GM23338 (cell line): ENCODE measurements at regions not wholly inside any gene's neighbourhood (a gene's known extent, or its start where the extent isn't known, plus 50 kb on each side); places are given as distances from the start of the nearest gene placed in this dataset.

Experiments
- ATAC-seq: fragments of 200-7000 bp; cut with Tn5 transposase; 3 replicates; pipeline ENCODE4 v1.9.1; 2020
- DNase-seq: peaks from one replicate; pipeline ENCODE4 v3.0.0-alpha.2; 2015; ENCODE audit warnings: low spot score
- H2AFZ ChIP-seq: fragments of 200-600 bp; sonication (generic); 2 replicates; pipeline ENCODE4 v1.8.0; 2016; ENCODE audit warnings: antibody characterized with exemption, mild to moderate bottlenecking, moderate library complexity
- H3F3A ChIP-seq: fragments of 200-600 bp; sonication (generic); replicated peaks from 2 replicates; pipeline ENCODE4 v1.8.0; 2017; ENCODE audit warnings: antibody characterized with exemption, mixed run types, low read depth
- H3K27ac ChIP-seq: fragments of 200-600 bp; sonication (generic); 2 replicates; pipeline ENCODE4 v1.6.1; 2016; ENCODE audit warnings: low read depth
- H3K27me3 ChIP-seq: fragments of 200-600 bp; sonication (generic); 2 replicates; pipeline ENCODE4 v1.8.0; 2016; ENCODE audit warnings: mild to moderate bottlenecking, mixed run types, moderate library complexity; ENCODE audit not compliant: insufficient read depth
- H3K36me3 ChIP-seq: fragments of 200-600 bp; sonication (generic); 2 replicates; pipeline ENCODE4 v1.8.0; 2016; ENCODE audit warnings: mild to moderate bottlenecking; ENCODE audit not compliant: insufficient read depth
- H3K4me1 ChIP-seq: fragments of 200-600 bp; sonication (generic); 2 replicates; pipeline ENCODE4 v1.8.0; 2016; ENCODE audit warnings: mild to moderate bottlenecking, moderate library complexity; ENCODE audit not compliant: insufficient read depth
- H3K4me2 ChIP-seq: fragments of 200-600 bp; sonication (generic); 2 replicates; pipeline ENCODE4 v1.7.1; 2017; ENCODE audit warnings: mixed run types
- H3K4me3 ChIP-seq: fragments of 200-600 bp; sonication (generic); 2 replicates; pipeline ENCODE4 v1.6.1; 2016; ENCODE audit warnings: mixed run types
- H3K79me2 ChIP-seq: fragments of 200-600 bp; sonication (generic); replicated peaks from 2 replicates; pipeline ENCODE4 v1.8.0; 2017; ENCODE audit warnings: mild to moderate bottlenecking; ENCODE audit not compliant: insufficient read depth
- H3K9me2 ChIP-seq: fragments of 200-600 bp; sonication (generic); 2 replicates; pipeline ENCODE4 v1.8.0; 2017; ENCODE audit not compliant: insufficient read depth
- H4K20me1 ChIP-seq: fragments of 200-600 bp; sonication (generic); replicated peaks from 2 replicates; pipeline ENCODE4 v1.8.0; 2017; ENCODE audit warnings: mild to moderate bottlenecking; ENCODE audit not compliant: insufficient read depth
- H3K27ac Mint-ChIP-seq: 2 replicates; pipeline ENCODE4 v1.8.0; 2020; ENCODE audit warnings: inconsistent platforms, mild to moderate bottlenecking, moderate library complexity, mixed read lengths
- H3K27me3 Mint-ChIP-seq: 3 replicates; pipeline ENCODE4 v1.8.0; 2022; ENCODE audit warnings: low read depth, mild to moderate bottlenecking, moderate library complexity, mixed read lengths, inconsistent platforms; ENCODE audit not compliant: insufficient read depth, poor library complexity
- H3K36me3 Mint-ChIP-seq: 3 replicates; pipeline ENCODE4 v1.8.0; 2021; ENCODE audit warnings: low read depth, mild to moderate bottlenecking, inconsistent platforms, moderate library complexity, mixed read lengths
- H3K4me1 Mint-ChIP-seq: 3 replicates; pipeline ENCODE4 v1.8.0; 2020; ENCODE audit warnings: mild to moderate bottlenecking, inconsistent platforms, mixed read lengths
- H3K4me3 Mint-ChIP-seq: 3 replicates; pipeline ENCODE4 v1.8.0; 2021; ENCODE audit warnings: moderate library complexity, mild to moderate bottlenecking, inconsistent platforms, mixed read lengths
- H3K9me3 Mint-ChIP-seq: 3 replicates; pipeline ENCODE4 v1.8.0; 2020; ENCODE audit warnings: moderate library complexity, mild to moderate bottlenecking, inconsistent platforms, mixed read lengths
- CREB1 ChIP-seq: fragments of 250-450 bp; sonication (Bioruptor Pico); IDR thresholded peaks from 2 replicates; pipeline ENCODE4 v1.5.0; 2020; ENCODE audit warnings: low read depth, mild to moderate bottlenecking, moderate library complexity
- CTCF ChIP-seq, 2 experiments: fragments of 200-600 bp in 1 of 2; sonication (generic) in 1 of 2; conservative IDR thresholded peaks; 2 replicates each; pipeline versions ENCODE4 v1.5.1 to v1.6.1; 2016 to 2017; ENCODE audit warnings: antibody characterized with exemption in 2 of 2, low read depth in 2 of 2, mild to moderate bottlenecking in 2 of 2, moderate library complexity in 1 of 2
- ETS1 ChIP-seq: IDR thresholded peaks from 2 replicates; pipeline ENCODE4 v1.6.1; 2016; ENCODE audit warnings: antibody characterized with exemption
- EZH2 ChIP-seq: fragments of 200-600 bp; sonication (generic); IDR thresholded peaks from one replicate; pipeline ENCODE4 v1.8.0; 2017; ENCODE audit warnings: antibody characterized with exemption, mild to moderate bottlenecking, low read depth; ENCODE audit not compliant: unreplicated experiment
- EZH2phosphoT487 ChIP-seq: fragments of 200-600 bp; sonication (generic); IDR thresholded peaks from one replicate; pipeline ENCODE4 v1.8.1; 2018; ENCODE audit warnings: antibody characterized with exemption; ENCODE audit not compliant: unreplicated experiment
- JUNB ChIP-seq: IDR thresholded peaks from one replicate; pipeline ENCODE4 v1.6.1; 2016; ENCODE audit warnings: antibody characterized with exemption; ENCODE audit not compliant: unreplicated experiment
- NANOG ChIP-seq: IDR thresholded peaks from 2 replicates; pipeline ENCODE4 v1.6.1; 2016; ENCODE audit warnings: antibody characterized with exemption, borderline replicate concordance
- POLR2AphosphoS5 ChIP-seq: IDR thresholded peaks from 2 replicates; pipeline ENCODE4 v1.6.1; 2016; ENCODE audit warnings: antibody characterized with exemption, low read depth
- REST ChIP-seq: IDR thresholded peaks from one replicate; pipeline ENCODE4 v1.6.1; 2018; ENCODE audit warnings: antibody characterized with exemption; ENCODE audit not compliant: unreplicated experiment
- STAT1 ChIP-seq: IDR thresholded peaks from one replicate; pipeline ENCODE4 v1.6.1; 2016; ENCODE audit warnings: antibody characterized with exemption; ENCODE audit not compliant: unreplicated experiment
- ZNF331 ChIP-seq: fragments of 250-450 bp; sonication (Bioruptor Pico); IDR thresholded peaks from 2 replicates; pipeline ENCODE4 v1.5.0; 2020; ENCODE audit warnings: low read depth, mild to moderate bottlenecking, moderate library complexity

GRCh38 chr3:178369811-178370210, 166.4 kb upstream of the KCNMB2 start:
- no peaks in the 10 kb centered on the region for H3K27me3 ChIP-seq
- H3K4me3 ChIP-seq: no peak overlapping the region

GRCh38 chr3:178370387-178370786, 165.8 kb upstream of the KCNMB2 start:
- no peak overlapping the region for H2AFZ ChIP-seq
- no peaks in the 10 kb centered on the region for H4K20me1 ChIP-seq
- Mint-ChIP-seq H3K27ac (no peak overlapping the region), H3K4me3 (no peak overlapping the region), H3K4me1 (no peaks in the 10 kb centered on the region), H3K9me3 (no peaks in the 10 kb centered on the region; the same call in 1 of the 3 replicates), H3K27me3 (no peaks in the 10 kb centered on the region), H3K36me3 (peaks cover under 1% of the 10 kb centered on the region; the same call in 1 of the 3 replicates)
- no peaks in the 10 kb centered on the region for H3K36me3 ChIP-seq
- H3K79me2 ChIP-seq: no peaks in the 10 kb centered on the region
- no peak overlapping the region for H3K27ac ChIP-seq
- no peak overlapping the region for H3K4me3 ChIP-seq
- no peaks in the 10 kb centered on the region for H3K27me3 ChIP-seq
- H3F3A ChIP-seq: no peaks in the 10 kb centered on the region
- no peak for ATAC-seq
- DNase-seq: no peak
- no peak overlapping the region for H3K4me2 ChIP-seq
- H3K9me2 ChIP-seq: peaks cover 2% of the 10 kb centered on the region; the same call in 1 of the 2 replicates
- TF ChIP-seq CREB1 (CRISPR knock-in tag): no peak
- no peak for TF ChIP-seq ZNF331 (CRISPR knock-in tag)
- TF ChIP-seq EZH2phosphoT487: no peak
- H3K4me1 ChIP-seq: no peaks in the 10 kb centered on the region

More at GRCh38 chr3:178369811-178370210, 166.4 kb upstream of the KCNMB2 start:
- DNase-seq (no peak), ATAC-seq (no peak)
- H3F3A ChIP-seq: no peaks in the 10 kb centered on the region
- no peak overlapping the region for H2AFZ ChIP-seq
- peaks cover 2% of the 10 kb centered on the region; the same call in 1 of the 2 replicates for H3K9me2 ChIP-seq
- Mint-ChIP-seq H3K4me3 (no peak overlapping the region), H3K36me3 (peaks cover 2% of the 10 kb centered on the region; the same call in 1 of the 3 replicates), H3K27me3 (no peaks in the 10 kb centered on the region), H3K9me3 (peaks cover 2% of the 10 kb centered on the region; the same call in 2 of the 3 replicates), H3K27ac (no peak overlapping the region), H3K4me1 (no peaks in the 10 kb centered on the region)
- no peak overlapping the region for H3K27ac ChIP-seq
- no peaks in the 10 kb centered on the region for H3K79me2 ChIP-seq
- no peak overlapping the region for H3K4me2 ChIP-seq
- no peaks in the 10 kb centered on the region for H4K20me1 ChIP-seq
- no peaks in the 10 kb centered on the region for H3K4me1 ChIP-seq
- TF ChIP-seq ZNF331 (CRISPR knock-in tag) (no peak), STAT1 (no peak), CREB1 (CRISPR knock-in tag) (no peak)
- H3K36me3 ChIP-seq: no peaks in the 10 kb centered on the region

- no peaks in the 10 kb centered on the region for H4K20me1 ChIP-seq
- H3K27ac ChIP-seq: no peak overlapping the region
- TF ChIP-seq EZH2: no peak
- TF ChIP-seq ZNF331 (CRISPR knock-in tag): no peak
- no peak for TF ChIP-seq POLR2AphosphoS5
- no peak for TF ChIP-seq EZH2phosphoT487
- TF ChIP-seq STAT1: no peak
- no peak for TF ChIP-seq CREB1 (CRISPR knock-in tag)
- no peak for TF ChIP-seq NANOG
- no peak for TF ChIP-seq ETS1
- TF ChIP-seq REST: no peak
- TF ChIP-seq JUNB: no peak
- no peak for TF ChIP-seq CTCF (conservative IDR thresholded peaks at IDR 0.05; ENCODE audit: low read depth in 2 of 2)
- no peak overlapping the region for H3K4me2 ChIP-seq
- H3F3A ChIP-seq: no peaks in the 10 kb centered on the region
- no peak for DNase-seq
- H3K4me1 Mint-ChIP-seq: peaks cover 5% of the 10 kb centered on the region; the same call in 2 of the 3 replicates
- H3K9me2 ChIP-seq: no peaks in the 10 kb centered on the region
- H3K27ac Mint-ChIP-seq: no peak overlapping the region
- no peaks in the 10 kb centered on the region for H3K4me1 ChIP-seq
- H3K4me3 Mint-ChIP-seq: no peak overlapping the region
- ATAC-seq: no peak
- H3K27me3 Mint-ChIP-seq: no peaks in the 10 kb centered on the region
- H3K4me3 ChIP-seq: no peak overlapping the region
- H3K36me3 Mint-ChIP-seq: no peaks in the 10 kb centered on the region
- H3K27me3 ChIP-seq: no peaks in the 10 kb centered on the region
- H3K79me2 ChIP-seq: no peaks in the 10 kb centered on the region
- H3K9me3 Mint-ChIP-seq: no peaks in the 10 kb centered on the region
- no peaks in the 10 kb centered on the region for H3K36me3 ChIP-seq
- no peak overlapping the region for H2AFZ ChIP-seq
Measured at GRCh38 chr3:178381555-178381954, 154.7 kb upstream of the KCNMB2 start.
